Left lung (tissue), 4 donors: ENCODE measurements at regions not wholly inside any gene's neighbourhood (a gene's known extent, or its start where the extent isn't known, plus 50 kb on each side); places are given as distances from the start of the nearest gene placed in this dataset.

Experiments
- ATAC-seq: fragments of 200-7000 bp; cut with Tn5 transposase; one replicate; pipeline ENCODE4 v1.9.1; 2020; ENCODE audit warnings: moderate library complexity
- DNase-seq, 4 donors: peaks; one replicate each; pipeline ENCODE4 v3.0.0-alpha.2; 2013 to 2020
- H3K27ac ChIP-seq, 2 donors: fragments of 200-600 bp; sonication (generic) in 1 of 2; one replicate each; pipeline versions ENCODE4 v1.5.0 to v1.8.0; 2020 to 2021
- H3K27me3 ChIP-seq, 2 donors: fragments of 200-600 bp; sonication (generic) in 1 of 2; one replicate each; pipeline versions ENCODE4 v1.5.0 to v1.8.0; 2020 to 2021
- H3K36me3 ChIP-seq, 2 donors: fragments of 200-600 bp; sonication (generic) in 1 of 2; one replicate each; pipeline versions ENCODE4 v1.5.0 to v1.8.0; 2020 to 2021
- H3K4me1 ChIP-seq, 2 donors: fragments of 200-600 bp; one replicate each; pipeline ENCODE4 v1.8.0; 2021
- H3K4me3 ChIP-seq, 2 donors: fragments of 200-600 bp; sonication (generic) in 1 of 2; one replicate each; pipeline versions ENCODE4 v1.5.0 to v1.8.0; 2020 to 2021; ENCODE audit warnings: mild to moderate bottlenecking in 1 of 2
- H3K9me3 ChIP-seq, 2 donors: fragments of 200-600 bp; sonication (generic) in 1 of 2; one replicate each; pipeline versions ENCODE4 v1.5.0 to v1.8.0; 2020 to 2021
- CTCF ChIP-seq, 2 donors: fragments of 200-600 bp; sonication (generic) in 1 of 2; IDR thresholded peaks; one replicate each; pipeline versions ENCODE4 v1.5.0 to v1.8.0; 2021; ENCODE audit warnings: antibody characterized with exemption in 2 of 2
- intact Hi-C, 2 donors: fragments of 100-400 bp; cut with DNase I; formaldehyde crosslinking; loops; one replicate each; pipeline versions ENCODE4 v1.11.2 to v1.14.2; 2022
- donor health status: DM: no; HTN: yes; CAD: no.
- donor health status: DM: no; HTN: no; CAD: no.

GRCh38 chr1:219365451-219365850 is 191.8 kb downstream of the LYPLAL1 start:
- intact Hi-C loops = no loop called here

DNA sequence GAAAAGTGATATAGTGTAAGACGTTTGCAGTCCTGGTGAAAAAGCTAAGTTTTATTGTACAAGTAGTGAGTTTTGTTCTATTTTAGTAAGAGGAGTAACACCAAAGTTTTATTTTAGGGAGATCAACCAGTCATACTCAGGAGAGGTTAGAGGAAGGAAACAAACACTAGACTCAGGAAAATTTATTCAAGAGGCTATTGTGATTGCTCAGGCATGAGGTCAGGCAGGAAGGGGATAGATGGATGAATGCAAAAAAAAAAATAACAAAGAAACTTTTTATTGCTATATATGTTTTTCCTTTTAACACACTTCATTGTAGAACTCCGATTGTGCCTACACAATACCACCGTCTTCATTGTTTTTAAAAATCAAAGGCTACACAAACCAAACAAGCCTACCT is 189.0 kb downstream of the LYPLAL1 start:
- Histone ChIP-seq H3K4me3 (no peak overlapping the region), H3K4me1 (no peaks in the 10 kb centered on the region), H3K36me3 (no peaks in the 10 kb centered on the region), H3K9me3 (no peaks in the 10 kb centered on the region), H3K27me3 (no peaks in the 10 kb centered on the region), H3K27ac (no peak overlapping the region)
- intact Hi-C loops = no loop called here
- ATAC-seq (peak; percentile 54), DNase-seq (no peak)
- no peak for TF ChIP-seq CTCF (IDR thresholded peaks at IDR 0.05)

More at GRCh38 chr1:219365451-219365850, 191.8 kb downstream of the LYPLAL1 start:
- Histone ChIP-seq H3K4me3 (no peak overlapping the region), H3K36me3 (no peaks in the 10 kb centered on the region), H3K4me1 (no peaks in the 10 kb centered on the region), H3K27ac (no peak overlapping the region), H3K9me3 (no peaks in the 10 kb centered on the region), H3K27me3 (no peaks in the 10 kb centered on the region)
- ATAC-seq = no peak
- no peak for DNase-seq
- TF ChIP-seq CTCF (IDR thresholded peaks at IDR 0.05) = no peak

DNA sequence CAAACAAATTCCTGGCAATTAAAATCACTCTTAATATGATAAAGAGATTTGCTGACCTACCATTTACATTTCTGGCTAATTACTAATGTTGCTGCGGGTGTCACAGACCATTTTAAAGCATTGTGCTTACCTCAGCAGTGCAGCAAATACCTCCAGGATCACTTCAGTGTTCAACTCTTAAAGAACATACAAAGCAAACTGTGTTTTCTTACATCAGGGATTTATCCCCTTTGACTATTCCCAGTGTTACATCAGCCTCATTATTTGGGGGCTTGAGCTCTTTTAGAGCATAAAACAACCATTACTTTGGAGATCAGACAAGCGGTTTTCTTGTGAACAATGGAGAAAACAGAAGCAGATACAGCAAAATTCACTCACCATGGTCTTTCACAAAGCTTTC is 185.4 kb downstream of the LYPLAL1 start:
- H3K27me3 ChIP-seq = no peaks in the 10 kb centered on the region
- TF ChIP-seq CTCF (IDR thresholded peaks at IDR 0.05) = no peak
- H3K4me1 ChIP-seq = no peaks in the 10 kb centered on the region
- no peak overlapping the region for H3K27ac ChIP-seq
- DNase-seq (peak in 1 of 4 donors; percentile 30), ATAC-seq (no peak)
- no peaks in the 10 kb centered on the region for H3K9me3 ChIP-seq
- intact Hi-C loops = no loop called here
- no peak overlapping the region for H3K4me3 ChIP-seq
- H3K36me3 ChIP-seq = no peaks in the 10 kb centered on the region

- intact Hi-C loops = no loop called here
- H3K9me3 ChIP-seq = no peaks in the 10 kb centered on the region
- no peaks in the 10 kb centered on the region for H3K4me1 ChIP-seq
- H3K36me3 ChIP-seq = no peaks in the 10 kb centered on the region
- no peak overlapping the region for H3K4me3 ChIP-seq
- no peak overlapping the region for H3K27ac ChIP-seq
- DNase-seq (no peak), ATAC-seq (no peak)
- H3K27me3 ChIP-seq = no peaks in the 10 kb centered on the region
- TF ChIP-seq CTCF (IDR thresholded peaks at IDR 0.05) = no peak
Observed at GRCh38 chr1:219358080-219358479, 184.4 kb downstream of the LYPLAL1 start.

DNA sequence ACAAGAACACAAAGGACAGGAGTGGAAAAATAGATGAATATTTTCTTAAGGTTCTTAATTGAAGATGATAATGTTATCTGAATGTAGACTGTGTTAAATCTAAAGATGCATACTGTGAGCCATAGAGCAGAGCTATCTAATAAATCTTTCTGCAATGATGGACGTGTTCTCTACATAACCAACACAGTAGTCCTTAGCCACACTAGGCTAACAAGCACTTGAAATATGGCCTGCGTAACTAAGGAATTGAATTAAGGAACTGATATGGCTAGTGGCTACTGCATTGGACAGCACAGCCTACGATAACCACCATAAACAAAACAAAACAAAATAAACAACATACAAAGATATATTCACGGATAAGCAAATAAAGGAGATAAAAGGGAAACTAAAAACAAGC is 181.3 kb downstream of the LYPLAL1 start:
- Histone ChIP-seq H3K36me3 (no peaks in the 10 kb centered on the region), H3K4me1 (no peaks in the 10 kb centered on the region), H3K4me3 (no peak overlapping the region), H3K9me3 (no peaks in the 10 kb centered on the region), H3K27ac (no peak overlapping the region), H3K27me3 (no peaks in the 10 kb centered on the region)
- ATAC-seq (no peak), DNase-seq (no peak)
- intact Hi-C loops = no loop called here
- no peak for TF ChIP-seq CTCF (IDR thresholded peaks at IDR 0.05)
